Activated naive CD4-positive, alpha-beta T cell treated with anti-CD3 and anti-CD28 coated beads for 36 hours (primary cell): ENCODE measurements at regions not wholly inside any gene's neighbourhood (a gene's known extent, or its start where the extent isn't known, plus 50 kb on each side); places are given as distances from the start of the nearest gene placed in this dataset.
"Not testable (repeated sequence)": the region's sequence is repeated elsewhere in the genome, so short reads cannot be mapped to it uniquely, and the experiment has no call there.

Experiments used
- CTCF ChIA-PET: fragments of 350-600 bp; sonication (Branson Sonifier 250); formaldehyde crosslinking; loops from one replicate; lab custom pipeline; 2021; ENCODE audit warnings: antibody characterized with exemption; lab: Charles Lee
- DNase-seq: peaks from one replicate; pipeline ENCODE4 v3.0.0-alpha.2; 2020
- H3K27ac Mint-ChIP-seq: one replicate; pipeline ENCODE4 v1.8.0; 2021; ENCODE audit warnings: mild to moderate bottlenecking, mixed read lengths
- H3K27me3 Mint-ChIP-seq: one replicate; pipeline ENCODE4 v1.8.0; 2021; ENCODE audit warnings: low read depth, mixed read lengths
- H3K36me3 Mint-ChIP-seq: one replicate; pipeline ENCODE4 v1.8.0; 2021; ENCODE audit warnings: low read depth, mixed read lengths
- H3K4me1 Mint-ChIP-seq: one replicate; pipeline ENCODE4 v1.8.0; 2021; ENCODE audit warnings: low read depth, mixed read lengths
- H3K4me3 Mint-ChIP-seq: one replicate; pipeline ENCODE4 v1.8.0; 2021; ENCODE audit warnings: mild to moderate bottlenecking, moderate library complexity, mixed read lengths
- H3K9me3 Mint-ChIP-seq: one replicate; pipeline ENCODE4 v1.8.0; 2021; ENCODE audit warnings: mixed read lengths
- intact Hi-C: fragments of 100-400 bp; cut with micrococcal nuclease; formaldehyde crosslinking; loops from one replicate; pipeline ENCODE4 v1.15.1; 2023

DNA sequence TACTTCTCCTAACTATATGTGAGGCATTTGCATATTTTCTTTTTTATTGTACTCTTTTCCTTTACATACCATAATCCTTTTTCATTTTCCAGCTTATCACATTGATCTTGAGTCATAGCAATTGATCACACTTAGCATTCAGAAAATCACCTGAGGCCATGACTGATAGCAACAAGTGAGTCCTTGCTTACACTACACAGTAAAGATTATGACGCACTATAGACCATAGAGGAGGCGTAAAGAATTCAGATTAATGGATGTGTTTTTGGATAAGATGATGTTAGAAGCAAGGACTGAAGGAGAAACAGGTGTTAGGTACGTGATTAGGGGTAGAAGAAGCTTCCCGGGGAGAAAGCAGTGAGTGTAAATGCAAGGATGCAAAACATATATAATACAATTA lies 637.7 kb downstream of the ETNK1 start:
- CTCF ChIA-PET = no interaction called here
- Mint-ChIP-seq H3K27ac (no peak overlapping the region), H3K4me3 (no peak overlapping the region), H3K27me3 (no peaks in the 10 kb centered on the region), H3K9me3 (peaks cover 2% of the 10 kb centered on the region), H3K4me1 (no peaks in the 10 kb centered on the region), H3K36me3 (no peaks in the 10 kb centered on the region)
- intact Hi-C loops = no loop called here
- no peak for DNase-seq

DNA sequence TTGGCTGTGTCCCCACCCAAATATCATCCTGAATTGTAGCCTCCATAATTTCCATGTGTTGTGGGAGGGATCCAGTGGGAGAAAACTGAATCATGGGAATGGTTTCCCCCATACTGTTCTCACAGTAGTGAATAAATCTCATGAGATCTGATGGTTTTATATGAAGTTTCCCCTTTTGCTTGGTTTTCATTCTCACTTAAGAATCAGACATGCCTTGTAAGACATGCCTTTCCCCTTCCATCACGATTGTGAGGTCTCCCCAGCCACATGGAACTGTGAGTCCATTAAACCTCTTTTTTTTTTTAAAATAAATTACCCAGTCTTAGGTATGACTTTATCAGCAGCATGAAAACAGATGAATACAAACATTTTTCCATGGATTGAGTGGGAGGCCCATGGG lies 652.9 kb downstream of the ETNK1 start:
- intact Hi-C loops = no loop called here
- H3K36me3 Mint-ChIP-seq = no peaks in the 10 kb centered on the region
- CTCF ChIA-PET = no interaction called here
- no peaks in the 10 kb centered on the region for H3K27me3 Mint-ChIP-seq
- H3K4me3 Mint-ChIP-seq = no peak overlapping the region
- H3K4me1 Mint-ChIP-seq = no peaks in the 10 kb centered on the region
- H3K9me3 Mint-ChIP-seq = peaks cover 4% of the 10 kb centered on the region
- H3K27ac Mint-ChIP-seq = no peak overlapping the region
- DNase-seq = no peak

- Mint-ChIP-seq H3K27me3 (no peaks in the 10 kb centered on the region), H3K4me3 (no peak overlapping the region), H3K9me3 (peaks cover 15% of the 10 kb centered on the region), H3K36me3 (no peaks in the 10 kb centered on the region), H3K27ac (no peak overlapping the region), H3K4me1 (no peaks in the 10 kb centered on the region)
- intact Hi-C loops = no loop called here
- DNase-seq = no peak
- CTCF ChIA-PET = no interaction called here
Measured at GRCh38 chr12:23281295-23281694, 656.3 kb downstream of the ETNK1 start.

- Mint-ChIP-seq H3K4me3 (no peak overlapping the region), H3K27ac (no peak overlapping the region), H3K27me3 (no peaks in the 10 kb centered on the region), H3K36me3 (no peaks in the 10 kb centered on the region), H3K4me1 (no peaks in the 10 kb centered on the region), H3K9me3 (peaks cover 15% of the 10 kb centered on the region)
- no peak for DNase-seq
- CTCF ChIA-PET = no interaction called here
- intact Hi-C loops = no loop called here
Measured at GRCh38 chr12:23282701-23283100, 657.7 kb downstream of the ETNK1 start.

GRCh38 chr12:23285764-23286530 lies 661.0 kb downstream of the ETNK1 start:
- peaks cover 17% of the 10 kb centered on the region for H3K9me3 Mint-ChIP-seq
- H3K27ac Mint-ChIP-seq, H3K4me1 Mint-ChIP-seq, DNase-seq, intact Hi-C loops, H3K27me3 Mint-ChIP-seq, H3K36me3 Mint-ChIP-seq, CTCF ChIA-PET, H3K4me3 Mint-ChIP-seq: not testable (repeated sequence)

GRCh38 chr12:23290627-23291330 lies 658.7 kb downstream of the SOX5 start:
- Mint-ChIP-seq H3K27ac (no peak overlapping the region), H3K36me3 (no peaks in the 10 kb centered on the region), H3K4me1 (no peaks in the 10 kb centered on the region), H3K27me3 (no peaks in the 10 kb centered on the region), H3K9me3 (peaks cover 4% of the 10 kb centered on the region), H3K4me3 (no peak overlapping the region)
- intact Hi-C loops = no loop called here
- CTCF ChIA-PET = no interaction called here
- no peak for DNase-seq

- no peak for DNase-seq
- CTCF ChIA-PET = interaction anchor here (0.9 kb wide), 1 partner anchor 13 kb away, joined by 3 read pairs; no protein-coding TSS in a partner anchor
- no peaks in the 10 kb centered on the region for H3K27me3 Mint-ChIP-seq
- no peak overlapping the region for H3K4me3 Mint-ChIP-seq
- no peaks in the 10 kb centered on the region for H3K36me3 Mint-ChIP-seq
- no peak overlapping the region for H3K27ac Mint-ChIP-seq
- no peaks in the 10 kb centered on the region for H3K4me1 Mint-ChIP-seq
- no peaks in the 10 kb centered on the region for H3K9me3 Mint-ChIP-seq
- intact Hi-C loops = no loop called here
Measured at GRCh38 chr12:23303220-23303619, 646.2 kb downstream of the SOX5 start.

GRCh38 chr12:23303821-23304220 lies 645.6 kb downstream of the SOX5 start:
- no peak for DNase-seq
- CTCF ChIA-PET = no interaction called here
- Mint-ChIP-seq H3K9me3 (peaks cover 2% of the 10 kb centered on the region), H3K27ac (no peak overlapping the region), H3K36me3 (no peaks in the 10 kb centered on the region), H3K27me3 (no peaks in the 10 kb centered on the region), H3K4me1 (no peaks in the 10 kb centered on the region), H3K4me3 (no peak overlapping the region)
- intact Hi-C loops = no loop called here

DNA sequence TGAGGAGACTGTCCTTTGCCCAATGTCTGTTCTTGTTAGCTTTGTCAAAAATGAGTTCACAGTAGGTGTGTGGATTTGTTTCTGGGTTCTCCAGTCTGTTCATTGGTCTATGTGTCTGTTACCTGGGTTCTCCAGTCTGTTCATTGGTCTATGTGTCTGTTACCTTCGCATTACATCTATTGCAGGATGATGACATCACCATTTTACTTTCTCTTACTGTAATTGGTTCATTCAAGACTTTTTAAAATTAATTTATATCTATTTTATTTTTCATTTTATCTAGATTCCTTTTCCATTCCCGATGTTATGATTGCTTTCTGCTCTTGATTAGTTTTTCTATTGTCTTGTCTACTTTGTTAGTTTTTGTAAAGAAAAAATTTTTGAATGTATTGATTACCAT lies 615.5 kb downstream of the SOX5 start:
- Mint-ChIP-seq H3K4me1 (no peaks in the 10 kb centered on the region), H3K4me3 (no peak overlapping the region), H3K9me3 (no peaks in the 10 kb centered on the region), H3K27ac (no peak overlapping the region), H3K36me3 (no peaks in the 10 kb centered on the region), H3K27me3 (no peaks in the 10 kb centered on the region)
- intact Hi-C loops = no loop called here
- CTCF ChIA-PET = no interaction called here
- DNase-seq = no peak

DNA sequence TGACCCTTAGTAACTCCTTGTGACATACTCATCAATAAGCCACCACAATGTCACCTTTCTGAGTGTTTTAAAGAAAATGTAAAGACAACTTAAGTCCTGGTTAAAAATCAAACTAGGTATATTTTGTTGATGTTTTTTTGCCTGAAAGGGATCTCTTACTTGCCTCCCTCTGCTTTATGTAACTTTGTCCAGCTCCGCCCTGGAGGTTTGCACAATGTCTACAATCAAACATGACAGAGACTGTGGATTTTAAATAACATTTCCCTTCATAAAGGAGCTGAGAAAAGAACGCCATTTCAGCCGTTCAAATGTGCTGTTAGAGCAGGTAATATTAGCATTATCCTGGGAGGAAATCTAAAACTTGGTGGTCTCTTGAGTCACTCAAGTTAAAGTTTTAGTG lies 613.9 kb downstream of the SOX5 start:
- H3K4me1 Mint-ChIP-seq = no peaks in the 10 kb centered on the region

GRCh38 chr12:23337213-23337612 lies 612.3 kb downstream of the SOX5 start:
- Mint-ChIP-seq H3K4me1 (no peaks in the 10 kb centered on the region), H3K36me3 (no peaks in the 10 kb centered on the region), H3K9me3 (no peaks in the 10 kb centered on the region), H3K4me3 (no peak overlapping the region), H3K27me3 (no peaks in the 10 kb centered on the region), H3K27ac (no peak overlapping the region)
- DNase-seq = no peak
- intact Hi-C loops = no loop called here
- CTCF ChIA-PET = no interaction called here

More for the DNA sequence above, 613.9 kb downstream of the SOX5 start:
- intact Hi-C loops = no loop called here
- Mint-ChIP-seq H3K27ac (no peak overlapping the region), H3K9me3 (no peaks in the 10 kb centered on the region), H3K27me3 (no peaks in the 10 kb centered on the region), H3K4me3 (no peak overlapping the region), H3K36me3 (no peaks in the 10 kb centered on the region)
- CTCF ChIA-PET = no interaction called here
- no peak for DNase-seq

- CTCF ChIA-PET = no interaction called here
- Mint-ChIP-seq H3K4me3 (no peak overlapping the region), H3K4me1 (no peaks in the 10 kb centered on the region), H3K27ac (no peak overlapping the region), H3K36me3 (no peaks in the 10 kb centered on the region), H3K9me3 (no peaks in the 10 kb centered on the region), H3K27me3 (no peaks in the 10 kb centered on the region)
- DNase-seq = no peak
- intact Hi-C loops = no loop called here
Measured at GRCh38 chr12:23340351-23340750, 609.1 kb downstream of the SOX5 start.

DNA sequence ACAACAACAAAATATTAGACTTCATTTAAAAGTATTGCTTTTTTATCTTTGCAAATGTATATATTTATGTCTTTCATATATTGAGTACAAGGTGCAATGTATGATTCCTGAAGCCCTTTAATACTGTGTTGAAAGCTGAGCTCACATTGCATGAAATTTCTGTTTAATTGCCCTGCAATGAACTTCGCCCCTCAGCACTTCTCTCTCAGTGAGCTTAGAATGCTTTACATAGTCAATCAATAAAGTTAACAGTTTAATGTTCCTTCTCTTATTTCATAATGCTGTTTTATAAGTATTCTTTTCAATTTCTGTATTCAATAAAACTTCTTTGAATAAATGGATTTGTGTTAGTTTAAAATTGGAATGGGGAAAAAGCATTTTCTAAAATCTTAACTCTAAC lies 607.1 kb downstream of the SOX5 start:
- H3K27ac Mint-ChIP-seq = no peak overlapping the region
- H3K27me3 Mint-ChIP-seq = no peaks in the 10 kb centered on the region
- DNase-seq = no peak
- H3K4me1 Mint-ChIP-seq = no peaks in the 10 kb centered on the region
- CTCF ChIA-PET = no interaction called here
- no peak overlapping the region for H3K4me3 Mint-ChIP-seq
- H3K36me3 Mint-ChIP-seq = no peaks in the 10 kb centered on the region
- H3K9me3 Mint-ChIP-seq = no peaks in the 10 kb centered on the region
- intact Hi-C loops = no loop called here
